H1 (cell line): ENCODE measurements at regions not wholly inside any gene's neighbourhood (a gene's known extent, or its start where the extent isn't known, plus 50 kb on each side); places are given as distances from the start of the nearest gene placed in this dataset.

Experiments
- BCL11A ChIP-seq, 2 experiments: IDR thresholded peaks; one replicate each; pipeline ENCODE4 v1.6.1; 2011; ENCODE audit warnings: low read depth in 2 of 2, low read length in 2 of 2, mild to moderate bottlenecking in 2 of 2
- HDAC2 ChIP-seq, 2 experiments: fragments of 300-600 bp in 1 of 2; sonication (generic) in 1 of 2; IDR thresholded peaks; 2 replicates each; pipeline ENCODE4 v1.6.1; 2011 to 2012; ENCODE audit warnings: low read depth in 2 of 2, low read length in 2 of 2, mild to moderate bottlenecking in 2 of 2, moderate library complexity in 2 of 2, borderline replicate concordance in 1 of 2, inconsistent platforms in 1 of 2
- TF ChIP-seq, protein P1 (sequence below): fragments of 300-600 bp; sonication (generic); IDR thresholded peaks from 2 replicates; pipeline ENCODE4 v1.7.1; 2012; ENCODE audit warnings: low read length, moderate library complexity, mild to moderate bottlenecking, inconsistent platforms; ENCODE audit not compliant: insufficient replicate concordance

DNA sequence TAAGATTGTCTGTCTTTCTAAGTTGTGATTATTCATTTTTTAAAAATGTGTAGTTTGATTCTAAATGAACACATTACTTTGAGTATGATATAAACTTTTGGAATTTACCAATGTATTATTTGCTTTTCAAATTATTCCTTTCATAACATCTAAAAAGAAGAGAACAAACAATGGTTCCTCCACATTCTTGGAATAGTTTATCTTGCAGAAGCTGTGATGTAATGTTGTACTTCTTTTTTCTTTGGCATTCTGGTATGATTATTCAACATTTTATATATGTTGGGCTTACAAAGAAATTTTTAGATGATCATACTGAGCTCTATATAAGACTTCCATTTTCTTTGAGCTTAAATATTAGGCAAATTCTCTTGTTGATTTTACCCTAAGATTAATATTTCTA lies 419.2 kb downstream of the DIPK2A start (continued):
- TF ChIP-seq BCL11A (IDR thresholded peaks at IDR 0.05; ENCODE audit: low read depth in 2 of 2, low read length in 2 of 2) (no peak), HDAC2 (IDR thresholded peaks at IDR 0.05; ENCODE audit: borderline replicate concordance in 1 of 2, low read depth in 2 of 2, low read length in 2 of 2) (no peak)
- TF ChIP-seq, protein P1, sequence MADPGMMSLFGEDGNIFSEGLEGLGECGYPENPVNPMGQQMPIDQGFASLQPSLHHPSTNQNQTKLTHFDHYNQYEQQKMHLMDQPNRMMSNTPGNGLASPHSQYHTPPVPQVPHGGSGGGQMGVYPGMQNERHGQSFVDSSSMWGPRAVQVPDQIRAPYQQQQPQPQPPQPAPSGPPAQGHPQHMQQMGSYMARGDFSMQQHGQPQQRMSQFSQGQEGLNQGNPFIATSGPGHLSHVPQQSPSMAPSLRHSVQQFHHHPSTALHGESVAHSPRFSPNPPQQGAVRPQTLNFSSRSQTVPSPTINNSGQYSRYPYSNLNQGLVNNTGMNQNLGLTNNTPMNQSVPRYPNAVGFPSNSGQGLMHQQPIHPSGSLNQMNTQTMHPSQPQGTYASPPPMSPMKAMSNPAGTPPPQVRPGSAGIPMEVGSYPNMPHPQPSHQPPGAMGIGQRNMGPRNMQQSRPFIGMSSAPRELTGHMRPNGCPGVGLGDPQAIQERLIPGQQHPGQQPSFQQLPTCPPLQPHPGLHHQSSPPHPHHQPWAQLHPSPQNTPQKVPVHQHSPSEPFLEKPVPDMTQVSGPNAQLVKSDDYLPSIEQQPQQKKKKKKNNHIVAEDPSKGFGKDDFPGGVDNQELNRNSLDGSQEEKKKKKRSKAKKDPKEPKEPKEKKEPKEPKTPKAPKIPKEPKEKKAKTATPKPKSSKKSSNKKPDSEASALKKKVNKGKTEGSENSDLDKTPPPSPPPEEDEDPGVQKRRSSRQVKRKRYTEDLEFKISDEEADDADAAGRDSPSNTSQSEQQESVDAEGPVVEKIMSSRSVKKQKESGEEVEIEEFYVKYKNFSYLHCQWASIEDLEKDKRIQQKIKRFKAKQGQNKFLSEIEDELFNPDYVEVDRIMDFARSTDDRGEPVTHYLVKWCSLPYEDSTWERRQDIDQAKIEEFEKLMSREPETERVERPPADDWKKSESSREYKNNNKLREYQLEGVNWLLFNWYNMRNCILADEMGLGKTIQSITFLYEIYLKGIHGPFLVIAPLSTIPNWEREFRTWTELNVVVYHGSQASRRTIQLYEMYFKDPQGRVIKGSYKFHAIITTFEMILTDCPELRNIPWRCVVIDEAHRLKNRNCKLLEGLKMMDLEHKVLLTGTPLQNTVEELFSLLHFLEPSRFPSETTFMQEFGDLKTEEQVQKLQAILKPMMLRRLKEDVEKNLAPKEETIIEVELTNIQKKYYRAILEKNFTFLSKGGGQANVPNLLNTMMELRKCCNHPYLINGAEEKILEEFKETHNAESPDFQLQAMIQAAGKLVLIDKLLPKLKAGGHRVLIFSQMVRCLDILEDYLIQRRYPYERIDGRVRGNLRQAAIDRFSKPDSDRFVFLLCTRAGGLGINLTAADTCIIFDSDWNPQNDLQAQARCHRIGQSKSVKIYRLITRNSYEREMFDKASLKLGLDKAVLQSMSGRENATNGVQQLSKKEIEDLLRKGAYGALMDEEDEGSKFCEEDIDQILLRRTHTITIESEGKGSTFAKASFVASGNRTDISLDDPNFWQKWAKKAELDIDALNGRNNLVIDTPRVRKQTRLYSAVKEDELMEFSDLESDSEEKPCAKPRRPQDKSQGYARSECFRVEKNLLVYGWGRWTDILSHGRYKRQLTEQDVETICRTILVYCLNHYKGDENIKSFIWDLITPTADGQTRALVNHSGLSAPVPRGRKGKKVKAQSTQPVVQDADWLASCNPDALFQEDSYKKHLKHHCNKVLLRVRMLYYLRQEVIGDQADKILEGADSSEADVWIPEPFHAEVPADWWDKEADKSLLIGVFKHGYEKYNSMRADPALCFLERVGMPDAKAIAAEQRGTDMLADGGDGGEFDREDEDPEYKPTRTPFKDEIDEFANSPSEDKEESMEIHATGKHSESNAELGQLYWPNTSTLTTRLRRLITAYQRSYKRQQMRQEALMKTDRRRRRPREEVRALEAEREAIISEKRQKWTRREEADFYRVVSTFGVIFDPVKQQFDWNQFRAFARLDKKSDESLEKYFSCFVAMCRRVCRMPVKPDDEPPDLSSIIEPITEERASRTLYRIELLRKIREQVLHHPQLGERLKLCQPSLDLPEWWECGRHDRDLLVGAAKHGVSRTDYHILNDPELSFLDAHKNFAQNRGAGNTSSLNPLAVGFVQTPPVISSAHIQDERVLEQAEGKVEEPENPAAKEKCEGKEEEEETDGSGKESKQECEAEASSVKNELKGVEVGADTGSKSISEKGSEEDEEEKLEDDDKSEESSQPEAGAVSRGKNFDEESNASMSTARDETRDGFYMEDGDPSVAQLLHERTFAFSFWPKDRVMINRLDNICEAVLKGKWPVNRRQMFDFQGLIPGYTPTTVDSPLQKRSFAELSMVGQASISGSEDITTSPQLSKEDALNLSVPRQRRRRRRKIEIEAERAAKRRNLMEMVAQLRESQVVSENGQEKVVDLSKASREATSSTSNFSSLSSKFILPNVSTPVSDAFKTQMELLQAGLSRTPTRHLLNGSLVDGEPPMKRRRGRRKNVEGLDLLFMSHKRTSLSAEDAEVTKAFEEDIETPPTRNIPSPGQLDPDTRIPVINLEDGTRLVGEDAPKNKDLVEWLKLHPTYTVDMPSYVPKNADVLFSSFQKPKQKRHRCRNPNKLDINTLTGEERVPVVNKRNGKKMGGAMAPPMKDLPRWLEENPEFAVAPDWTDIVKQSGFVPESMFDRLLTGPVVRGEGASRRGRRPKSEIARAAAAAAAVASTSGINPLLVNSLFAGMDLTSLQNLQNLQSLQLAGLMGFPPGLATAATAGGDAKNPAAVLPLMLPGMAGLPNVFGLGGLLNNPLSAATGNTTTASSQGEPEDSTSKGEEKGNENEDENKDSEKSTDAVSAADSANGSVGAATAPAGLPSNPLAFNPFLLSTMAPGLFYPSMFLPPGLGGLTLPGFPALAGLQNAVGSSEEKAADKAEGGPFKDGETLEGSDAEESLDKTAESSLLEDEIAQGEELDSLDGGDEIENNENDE, result no peak
- TF ChIP-seq, all 59 proteins: peak for 0
